HCT116 (cell line): ENCODE measurements at regions not wholly inside any gene's neighbourhood (a gene's known extent, or its start where the extent isn't known, plus 50 kb on each side); places are given as distances from the start of the nearest gene placed in this dataset.

ENCODE experiments used
- ATAC-seq: fragments of 200-7000 bp; cut with Tn5 transposase; 2 replicates; pipeline ENCODE4 v1.9.1; 2020; ENCODE audit warnings: mild to moderate bottlenecking, moderate library complexity
- BruUV-seq: library from RNA; stranded (reverse); fragments of 400-500 nt; replicated peaks from 2 replicates; lab custom pipeline; 2021; lab: Mats Ljungman, UMichigan
- CTCF ChIA-PET: fragments of 300-600 bp; sonication (Branson Sonifier 250); formaldehyde crosslinking; loops from one replicate; lab custom pipeline; 2021; ENCODE audit warnings: antibody characterized with exemption; lab: Charles Lee
- POLR2A ChIA-PET: fragments of 300-600, 350-600 bp; sonication (Branson Sonifier 250); formaldehyde crosslinking; loops from one replicate; lab custom pipeline; 2021; ENCODE audit warnings: antibody characterized with exemption; lab: Charles Lee
- RAD21 ChIA-PET, 2 experiments: fragments of 300-600 bp; sonication (Branson Sonifier 250); formaldehyde crosslinking; loops; one replicate each; lab custom pipeline; 2023; ENCODE audit warnings: low total read pairs in 2 of 2; ENCODE audit not compliant: uncharacterized antibody in 2 of 2, unreplicated experiment in 2 of 2, low non-redundant PET in 1 of 2; lab: Charles Lee
- DNase-seq: peaks from one replicate; pipeline ENCODE4 v3.0.0-alpha.2; 2010; ENCODE audit warnings: low read depth, low spot score
- H2AFZ ChIP-seq: fragments of 200-600 bp; shearing (Covaris generic), sonication (generic); 2 replicates; pipeline ENCODE4 v1.6.1; 2017; ENCODE audit warnings: low read depth, mixed run types, mixed read lengths, antibody characterized with exemption, low read length; ENCODE audit not compliant: poor library complexity, severe bottlenecking
- H3K27ac ChIP-seq: 2 replicates; pipeline ENCODE4 v1.5.1; 2012; ENCODE audit warnings: low read depth, low read length
- H3K27me3 ChIP-seq: fragments of 200-600 bp; sonication (generic); 2 replicates; pipeline ENCODE4 v1.6.1; 2016; ENCODE audit warnings: mixed run types, low read length, mixed read lengths; ENCODE audit not compliant: insufficient read depth
- H3K36me3 ChIP-seq, 2 experiments: fragments of 200-500 bp in 1 of 2; fragments of 200-600 bp in 1 of 2; sonication (Bioruptor generic) in 1 of 2; sonication (generic) in 1 of 2; 2 replicates each; pipeline versions ENCODE4 v1.5.1 to v1.6.1; 2014 to 2016; ENCODE audit warnings: low read length in 2 of 2, inconsistent platforms in 1 of 2, mixed read lengths in 1 of 2, mixed run types in 1 of 2; ENCODE audit not compliant: insufficient read depth in 2 of 2, control insufficient read depth in 1 of 2
- H3K4me1 ChIP-seq, 2 experiments: fragments of 200-600 bp in 1 of 2; sonication (generic) in 1 of 2; 2 replicates each; pipeline versions ENCODE4 v1.5.1 to v1.6.1; 2012 to 2017; ENCODE audit warnings: low read length in 2 of 2, inconsistent platforms in 1 of 2, mild to moderate bottlenecking in 1 of 2, mixed read lengths in 1 of 2, mixed run types in 1 of 2, moderate library complexity in 1 of 2; ENCODE audit not compliant: insufficient read depth in 2 of 2, control insufficient read depth in 1 of 2
- H3K4me2 ChIP-seq: fragments of 200-600 bp; sonication (generic); 2 replicates; pipeline ENCODE4 v1.6.1; 2017; ENCODE audit warnings: mixed run types, low read length, mixed read lengths
- H3K4me3 ChIP-seq, 2 experiments: fragments of 200-600 bp in 1 of 2; sonication (generic) in 1 of 2; replicated peaks in 1 of 2; 2 replicates each; pipeline ENCODE4 v1.5.1; 2011 to 2016; ENCODE audit warnings: low read length in 2 of 2, control low read depth in 1 of 2, low read depth in 1 of 2, mild to moderate bottlenecking in 1 of 2, mixed read lengths in 1 of 2, mixed run types in 1 of 2
- H3K79me2 ChIP-seq: fragments of 200-600 bp; sonication (generic); 2 replicates; pipeline ENCODE4 v1.6.1; 2017; ENCODE audit warnings: mild to moderate bottlenecking, mixed run types, low read length, moderate library complexity, mixed read lengths; ENCODE audit not compliant: insufficient read depth
- H3K9ac ChIP-seq: fragments of 200-600 bp; sonication (generic); 2 replicates; pipeline ENCODE4 v1.6.1; 2016; ENCODE audit warnings: low read length, mixed read lengths
- H3K9me2 ChIP-seq: fragments of 200-600 bp; sonication (generic), shearing (Covaris generic); 2 replicates; pipeline ENCODE4 v1.6.1; 2017; ENCODE audit warnings: mixed run types, mild to moderate bottlenecking, moderate library complexity; ENCODE audit not compliant: insufficient read depth
- H3K9me3 ChIP-seq, 2 experiments: fragments of 200-500 bp in 1 of 2; fragments of 200-600 bp in 1 of 2; sonication (Bioruptor generic) in 1 of 2; sonication (generic) in 1 of 2; 2 replicates each; pipeline ENCODE4 v1.6.1; 2014 to 2017; ENCODE audit warnings: low read length in 2 of 2, mixed read lengths in 2 of 2, inconsistent platforms in 1 of 2, low read depth in 1 of 2, mild to moderate bottlenecking in 1 of 2, mixed run types in 1 of 2, moderate library complexity in 1 of 2; ENCODE audit not compliant: control insufficient read depth in 1 of 2, insufficient read depth in 1 of 2
- H4K20me1 ChIP-seq: fragments of 200-600 bp; sonication (generic), shearing (Covaris generic); 2 replicates; pipeline ENCODE4 v1.6.1; 2017; ENCODE audit warnings: mixed run types, mild to moderate bottlenecking, moderate library complexity; ENCODE audit not compliant: insufficient read depth
- CEBPB ChIP-seq: IDR thresholded peaks from 2 replicates; pipeline ENCODE4 v1.6.1; 2012; ENCODE audit warnings: low read depth
- EZH2 ChIP-seq: fragments of 200-600 bp; sonication (generic); IDR thresholded peaks from 2 replicates; pipeline ENCODE4 v1.6.1; 2017; ENCODE audit warnings: antibody characterized with exemption, mixed run types
- EZH2phosphoT487 ChIP-seq: fragments of 200-600 bp; IDR thresholded peaks from 2 replicates; pipeline ENCODE4 v1.6.1; 2018; ENCODE audit warnings: antibody characterized with exemption, borderline replicate concordance
- FOSL1 ChIP-seq: IDR thresholded peaks from 2 replicates; pipeline ENCODE4 v1.6.1; 2012; ENCODE audit warnings: low read depth
- JUND ChIP-seq: IDR thresholded peaks from 2 replicates; pipeline ENCODE4 v1.6.1; 2012
- MAX ChIP-seq: IDR thresholded peaks from 2 replicates; pipeline ENCODE4 v1.6.1; 2012
- POLR2A ChIP-seq: IDR thresholded peaks from 2 replicates; pipeline ENCODE4 v1.7.0; 2011; ENCODE audit warnings: borderline replicate concordance; ENCODE audit not compliant: insufficient read depth, insufficient read length; ENCODE audit errors: extremely low read depth
- POLR2AphosphoS5 ChIP-seq: IDR thresholded peaks from 2 replicates; pipeline ENCODE4 v1.6.1; 2011; ENCODE audit warnings: mild to moderate bottlenecking, low read depth, low read length, moderate library complexity
- RAD21 ChIP-seq: IDR thresholded peaks from 2 replicates; pipeline ENCODE4 v1.6.1; 2012; ENCODE audit warnings: low read depth, mild to moderate bottlenecking
- SIN3A ChIP-seq: IDR thresholded peaks from 2 replicates; pipeline ENCODE4 v1.6.1; 2012; ENCODE audit warnings: low read depth
- SP1 ChIP-seq: IDR thresholded peaks from 2 replicates; pipeline ENCODE4 v1.6.1; 2012; ENCODE audit warnings: low read depth
- TCF7L2 ChIP-seq: IDR thresholded peaks from 2 replicates; pipeline ENCODE4 v1.7.0; 2011; ENCODE audit warnings: borderline replicate concordance, inconsistent platforms; ENCODE audit not compliant: insufficient read depth, insufficient read length; ENCODE audit errors: extremely low read depth
- ZBTB33 ChIP-seq: IDR thresholded peaks from 2 replicates; pipeline ENCODE4 v1.6.1; 2011; ENCODE audit warnings: mild to moderate bottlenecking, low read length, moderate library complexity; ENCODE audit not compliant: insufficient replicate concordance; ENCODE audit errors: extremely low read depth
- ZFX ChIP-seq: fragments of 450-650 bp; IDR thresholded peaks from 2 replicates; pipeline ENCODE4 v1.6.1; 2017
- intact Hi-C: fragments of 100-400 bp; cut with micrococcal nuclease; formaldehyde crosslinking; loops from 2 replicates; pipeline ENCODE4 v1.10.0; 2022
- TF ChIP-seq, protein P1 (sequence below): IDR thresholded peaks from 2 replicates; pipeline ENCODE4 v1.6.1; 2012; ENCODE audit warnings: low read depth

DNA sequence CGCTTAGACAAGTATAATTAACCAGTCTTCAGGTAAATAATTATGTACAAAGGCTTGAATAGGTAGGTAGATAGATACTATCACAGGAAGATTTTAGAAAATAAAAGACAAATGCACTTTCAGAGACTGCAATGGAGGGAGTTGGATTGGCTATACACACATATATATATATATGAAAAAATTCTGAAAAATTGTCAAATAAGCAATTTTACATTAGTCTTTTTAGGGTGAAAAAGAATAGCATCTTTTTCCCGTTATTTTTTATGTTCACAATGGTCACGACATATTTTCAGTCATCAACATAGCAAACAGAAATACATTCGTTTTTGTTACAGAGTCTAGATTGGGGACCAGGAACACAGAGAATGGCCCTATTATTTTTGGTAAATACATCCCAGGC is 385.9 kb upstream of the ACTRT1 start:
- Histone ChIP-seq H3K9me3 (no peaks in the 10 kb centered on the region), H3K27me3 (no peaks in the 10 kb centered on the region), H3K9me2 (no peaks in the 10 kb centered on the region), H4K20me1 (no peaks in the 10 kb centered on the region), H3K4me1 (no peaks in the 10 kb centered on the region), H3K4me3 (no peak overlapping the region), H3K9ac (no peak overlapping the region), H3K27ac (no peak overlapping the region), H2AFZ (no peak overlapping the region), H3K79me2 (no peaks in the 10 kb centered on the region), H3K4me2 (no peak overlapping the region), H3K36me3 (no peaks in the 10 kb centered on the region)
- ChIA-PET POLR2A (no interaction called here), CTCF (no interaction called here), RAD21 (no interaction called here)
- intact Hi-C loops = no loop called here
- TF ChIP-seq JUND (no peak), TCF7L2 (no peak), RAD21 (no peak), MAX (no peak), SP1 (no peak), CEBPB (no peak), ZFX (no peak), FOSL1 (no peak), POLR2AphosphoS5 (no peak), POLR2A (no peak), EZH2 (no peak), EZH2phosphoT487 (no peak), SIN3A (no peak), ZBTB33 (no peak)
- TF ChIP-seq, protein P1, sequence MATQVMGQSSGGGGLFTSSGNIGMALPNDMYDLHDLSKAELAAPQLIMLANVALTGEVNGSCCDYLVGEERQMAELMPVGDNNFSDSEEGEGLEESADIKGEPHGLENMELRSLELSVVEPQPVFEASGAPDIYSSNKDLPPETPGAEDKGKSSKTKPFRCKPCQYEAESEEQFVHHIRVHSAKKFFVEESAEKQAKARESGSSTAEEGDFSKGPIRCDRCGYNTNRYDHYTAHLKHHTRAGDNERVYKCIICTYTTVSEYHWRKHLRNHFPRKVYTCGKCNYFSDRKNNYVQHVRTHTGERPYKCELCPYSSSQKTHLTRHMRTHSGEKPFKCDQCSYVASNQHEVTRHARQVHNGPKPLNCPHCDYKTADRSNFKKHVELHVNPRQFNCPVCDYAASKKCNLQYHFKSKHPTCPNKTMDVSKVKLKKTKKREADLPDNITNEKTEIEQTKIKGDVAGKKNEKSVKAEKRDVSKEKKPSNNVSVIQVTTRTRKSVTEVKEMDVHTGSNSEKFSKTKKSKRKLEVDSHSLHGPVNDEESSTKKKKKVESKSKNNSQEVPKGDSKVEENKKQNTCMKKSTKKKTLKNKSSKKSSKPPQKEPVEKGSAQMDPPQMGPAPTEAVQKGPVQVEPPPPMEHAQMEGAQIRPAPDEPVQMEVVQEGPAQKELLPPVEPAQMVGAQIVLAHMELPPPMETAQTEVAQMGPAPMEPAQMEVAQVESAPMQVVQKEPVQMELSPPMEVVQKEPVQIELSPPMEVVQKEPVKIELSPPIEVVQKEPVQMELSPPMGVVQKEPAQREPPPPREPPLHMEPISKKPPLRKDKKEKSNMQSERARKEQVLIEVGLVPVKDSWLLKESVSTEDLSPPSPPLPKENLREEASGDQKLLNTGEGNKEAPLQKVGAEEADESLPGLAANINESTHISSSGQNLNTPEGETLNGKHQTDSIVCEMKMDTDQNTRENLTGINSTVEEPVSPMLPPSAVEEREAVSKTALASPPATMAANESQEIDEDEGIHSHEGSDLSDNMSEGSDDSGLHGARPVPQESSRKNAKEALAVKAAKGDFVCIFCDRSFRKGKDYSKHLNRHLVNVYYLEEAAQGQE = no peak
- no TSS peak for BruUV-seq
- ATAC-seq (no peak), DNase-seq (no peak)
